DOHH2 (cell line): ENCODE measurements at regions not wholly inside any gene's neighbourhood (a gene's known extent, or its start where the extent isn't known, plus 50 kb on each side); places are given as distances from the start of the nearest gene placed in this dataset.

Experiments used
- H3F3A ChIP-seq: fragments of 200-600 bp; sonication (generic), shearing (Covaris generic); 2 replicates; pipeline ENCODE4 v1.6.0; 2016; ENCODE audit warnings: antibody characterized with exemption, mild to moderate bottlenecking; ENCODE audit not compliant: control insufficient read depth, insufficient read depth
- H3K27ac ChIP-seq: fragments of 200-600 bp; sonication (generic); 2 replicates; pipeline ENCODE4 v1.5.1; 2014; ENCODE audit warnings: low read depth, mild to moderate bottlenecking, low read length, moderate library complexity
- H3K27me3 ChIP-seq: fragments of 200-600 bp; sonication (generic); 2 replicates; pipeline ENCODE4 v1.6.1; 2014; ENCODE audit warnings: mild to moderate bottlenecking, low read length, mixed read lengths; ENCODE audit not compliant: control insufficient read depth
- H3K36me3 ChIP-seq: fragments of 200-600 bp; sonication (generic); 2 replicates; pipeline ENCODE4 v1.6.1; 2014; ENCODE audit warnings: mild to moderate bottlenecking, low read length, moderate library complexity, mixed read lengths; ENCODE audit not compliant: control insufficient read depth
- H3K4me1 ChIP-seq: fragments of 200-600 bp; sonication (generic); 2 replicates; pipeline ENCODE4 v1.6.1; 2014; ENCODE audit warnings: mild to moderate bottlenecking, low read length, mixed read lengths; ENCODE audit not compliant: control insufficient read depth
- H3K4me2 ChIP-seq: fragments of 200-600 bp; sonication (generic); 2 replicates; pipeline ENCODE4 v1.6.0; 2014; ENCODE audit warnings: mild to moderate bottlenecking, low read length, moderate library complexity
- H3K4me3 ChIP-seq: fragments of 200-600 bp; sonication (generic); 2 replicates; pipeline ENCODE4 v1.5.1; 2014; ENCODE audit warnings: mild to moderate bottlenecking, low read length, mixed read lengths
- H3K79me2 ChIP-seq: fragments of 200-600 bp; sonication (generic); 2 replicates; pipeline ENCODE4 v1.6.1; 2014; ENCODE audit warnings: mild to moderate bottlenecking, low read length, mixed read lengths; ENCODE audit not compliant: control insufficient read depth
- H3K9me2 ChIP-seq: fragments of 200-600 bp; sonication (generic); replicated peaks from 2 replicates; pipeline ENCODE4 v1.6.1; 2014; ENCODE audit warnings: mild to moderate bottlenecking, low read length, mixed read lengths; ENCODE audit not compliant: control insufficient read depth
- H3K9me3 ChIP-seq: fragments of 200-600 bp; sonication (generic); 2 replicates; pipeline ENCODE4 v1.6.1; 2014; ENCODE audit warnings: antibody characterized with exemption, low read length, mixed read lengths; ENCODE audit not compliant: control insufficient read depth, insufficient read depth
- H4K20me1 ChIP-seq: fragments of 200-600 bp; sonication (generic); 2 replicates; pipeline ENCODE4 v1.6.0; 2014; ENCODE audit warnings: low read depth, mild to moderate bottlenecking, antibody characterized with exemption, low read length, moderate library complexity; ENCODE audit not compliant: control insufficient read depth, insufficient read depth
- EZH2phosphoT487 ChIP-seq: fragments of 200-600 bp; sonication (generic); IDR thresholded peaks from 2 replicates; pipeline ENCODE4 v1.6.1; 2017; ENCODE audit warnings: borderline replicate concordance, mild to moderate bottlenecking, antibody characterized with exemption, low read length, moderate library complexity, mixed read lengths
- TF ChIP-seq, protein P1 (sequence below): fragments of 200-600 bp; sonication (generic); IDR thresholded peaks from one replicate; pipeline ENCODE4 v1.5.1; 2014; ENCODE audit warnings: antibody characterized with exemption, mild to moderate bottlenecking, low read depth, low read length; ENCODE audit not compliant: poor library complexity, severe bottlenecking

DNA sequence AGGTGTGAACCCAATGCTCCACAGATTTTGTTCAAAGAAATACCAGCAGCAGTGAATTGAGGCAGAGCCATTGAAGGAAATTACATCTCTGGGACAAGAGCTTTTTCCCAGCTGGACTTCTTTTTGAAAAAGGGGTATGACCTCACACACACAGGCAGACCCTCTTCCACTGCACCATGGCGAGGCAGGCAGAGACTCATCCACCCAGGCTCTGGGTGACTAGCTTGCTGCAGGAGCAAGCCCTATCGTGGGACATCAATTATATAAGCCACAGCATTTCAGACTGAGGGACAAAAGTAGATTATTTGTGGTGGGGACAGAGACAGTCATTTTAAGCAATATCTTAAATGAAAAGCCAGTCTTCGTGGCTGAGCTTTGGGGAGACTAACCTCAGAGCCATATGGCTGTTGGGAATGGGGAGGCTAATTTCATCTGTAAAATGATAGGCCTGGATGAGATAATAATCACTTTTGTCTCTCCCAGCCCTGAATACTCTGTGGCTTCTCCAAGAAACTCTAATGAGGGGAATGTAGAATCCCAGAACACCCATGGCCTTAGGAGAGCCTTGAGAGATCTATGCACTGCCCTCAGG is 113.1 kb upstream of the TNC start:
- H4K20me1 ChIP-seq, result no peaks in the 10 kb centered on the region
- TF ChIP-seq, protein P1, sequence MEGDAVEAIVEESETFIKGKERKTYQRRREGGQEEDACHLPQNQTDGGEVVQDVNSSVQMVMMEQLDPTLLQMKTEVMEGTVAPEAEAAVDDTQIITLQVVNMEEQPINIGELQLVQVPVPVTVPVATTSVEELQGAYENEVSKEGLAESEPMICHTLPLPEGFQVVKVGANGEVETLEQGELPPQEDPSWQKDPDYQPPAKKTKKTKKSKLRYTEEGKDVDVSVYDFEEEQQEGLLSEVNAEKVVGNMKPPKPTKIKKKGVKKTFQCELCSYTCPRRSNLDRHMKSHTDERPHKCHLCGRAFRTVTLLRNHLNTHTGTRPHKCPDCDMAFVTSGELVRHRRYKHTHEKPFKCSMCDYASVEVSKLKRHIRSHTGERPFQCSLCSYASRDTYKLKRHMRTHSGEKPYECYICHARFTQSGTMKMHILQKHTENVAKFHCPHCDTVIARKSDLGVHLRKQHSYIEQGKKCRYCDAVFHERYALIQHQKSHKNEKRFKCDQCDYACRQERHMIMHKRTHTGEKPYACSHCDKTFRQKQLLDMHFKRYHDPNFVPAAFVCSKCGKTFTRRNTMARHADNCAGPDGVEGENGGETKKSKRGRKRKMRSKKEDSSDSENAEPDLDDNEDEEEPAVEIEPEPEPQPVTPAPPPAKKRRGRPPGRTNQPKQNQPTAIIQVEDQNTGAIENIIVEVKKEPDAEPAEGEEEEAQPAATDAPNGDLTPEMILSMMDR, result no peak
- TF ChIP-seq EZH2phosphoT487, result no peak

DNA sequence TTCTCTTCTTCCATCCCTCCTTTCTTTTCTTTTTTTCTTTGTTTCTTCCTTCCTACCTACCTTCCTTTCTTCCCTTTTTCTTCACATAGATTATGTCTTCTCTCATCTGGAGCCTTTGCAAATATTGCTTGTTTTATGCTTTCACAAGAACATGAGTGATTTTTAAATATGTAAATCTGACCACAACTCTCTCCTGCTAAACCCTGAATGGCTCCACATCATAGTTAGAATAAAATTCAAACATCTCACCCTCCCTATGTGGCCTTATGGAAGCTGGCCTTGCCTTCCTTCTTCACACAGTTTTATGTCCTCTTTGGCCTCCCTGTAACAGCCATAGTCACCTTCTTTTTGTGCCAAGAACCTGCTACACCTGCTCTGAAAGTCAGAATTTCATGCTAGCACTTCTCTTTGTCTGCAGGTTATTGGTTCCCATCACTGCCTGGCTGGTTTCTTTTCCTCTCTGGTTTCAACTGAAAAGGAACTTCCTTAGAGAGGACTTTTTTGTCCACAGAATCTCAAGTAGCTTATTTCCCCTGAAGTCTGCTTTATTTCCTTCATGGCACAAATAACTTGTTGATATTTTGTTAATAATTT is 114.3 kb upstream of the TNC start:
- Histone ChIP-seq H3K27ac (no peak overlapping the region), H4K20me1 (no peaks in the 10 kb centered on the region), H3K9me2 (no peaks in the 10 kb centered on the region), H3K4me2 (no peak overlapping the region), H3F3A (no peaks in the 10 kb centered on the region), H3K4me3 (no peak overlapping the region), H3K27me3 (peaks cover 3% of the 10 kb centered on the region; the same call in 1 of the 2 replicates), H3K9me3 (no peaks in the 10 kb centered on the region), H3K4me1 (no peaks in the 10 kb centered on the region), H3K79me2 (no peaks in the 10 kb centered on the region), H3K36me3 (no peaks in the 10 kb centered on the region)
- TF ChIP-seq, protein P1, result no peak
- no peak for TF ChIP-seq EZH2phosphoT487

More for the DNA sequence above, 113.1 kb upstream of the TNC start:
- Histone ChIP-seq H3K27ac (no peak overlapping the region), H3K27me3 (peaks cover 6% of the 10 kb centered on the region), H3K4me1 (no peaks in the 10 kb centered on the region), H3K4me3 (no peak overlapping the region), H3K4me2 (no peak overlapping the region), H3F3A (no peaks in the 10 kb centered on the region), H3K9me3 (no peaks in the 10 kb centered on the region), H3K9me2 (no peaks in the 10 kb centered on the region), H3K79me2 (no peaks in the 10 kb centered on the region), H3K36me3 (no peaks in the 10 kb centered on the region)

DNA sequence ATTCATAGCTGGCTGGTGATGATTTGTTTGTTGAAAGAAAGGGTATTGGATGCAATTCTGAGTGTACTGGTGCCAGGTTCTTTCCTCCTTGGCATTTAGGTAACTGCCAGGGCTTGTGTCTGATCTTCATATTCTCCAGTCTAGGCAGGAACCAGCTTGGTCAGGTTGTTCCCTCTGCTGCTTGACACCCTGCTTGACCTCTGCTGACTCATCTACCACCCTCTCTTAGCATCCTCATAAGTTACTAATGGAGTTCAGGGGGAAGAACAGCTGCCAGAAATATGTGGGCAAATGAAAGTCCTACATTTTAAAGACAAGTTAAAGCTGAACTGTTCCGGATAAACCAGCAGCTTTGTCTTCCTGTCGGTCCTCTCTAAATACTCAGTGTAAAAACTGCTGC is 116.1 kb upstream of the TNC start:
- Histone ChIP-seq H4K20me1 (no peaks in the 10 kb centered on the region), H3K27me3 (peaks cover 3% of the 10 kb centered on the region; the same call in 1 of the 2 replicates), H3K36me3 (no peaks in the 10 kb centered on the region), H3K9me3 (no peaks in the 10 kb centered on the region), H3K4me3 (no peak overlapping the region), H3K79me2 (no peaks in the 10 kb centered on the region), H3K9me2 (no peaks in the 10 kb centered on the region), H3K4me2 (no peak overlapping the region), H3K27ac (no peak overlapping the region), H3K4me1 (no peaks in the 10 kb centered on the region), H3F3A (no peaks in the 10 kb centered on the region)
- TF ChIP-seq, protein P1, result no peak
- no peak for TF ChIP-seq EZH2phosphoT487
